Caco-2 (cell line): ENCODE measurements at regions not wholly inside any gene's neighbourhood (a gene's known extent, or its start where the extent isn't known, plus 50 kb on each side); places are given as distances from the start of the nearest gene placed in this dataset.

ENCODE experiments used
- BruUV-seq: library from RNA; stranded (reverse); fragments of 400-500 nt; replicated peaks from 2 replicates; lab custom pipeline; 2021; lab: Mats Ljungman, UMichigan
- CTCF ChIA-PET: fragments of 300-600 bp; sonication (Branson Sonifier 250); formaldehyde crosslinking; loops from one replicate; lab custom pipeline; 2022; ENCODE audit warnings: antibody characterized with exemption; lab: Charles Lee
- POLR2A ChIA-PET: fragments of 300-600 bp; sonication (Branson Sonifier 250); formaldehyde crosslinking; loops from one replicate; lab custom pipeline; 2022; ENCODE audit warnings: antibody characterized with exemption; lab: Charles Lee
- DNase-seq, 2 experiments: peaks; one replicate each; pipeline versions ENCODE4 v3.0.0 to v3.0.0-alpha.2; 2020 to 2022
- H3K27me3 ChIP-seq: replicated peaks from 2 replicates; pipeline ENCODE4 v1.6.0; 2011; ENCODE audit warnings: low read length; ENCODE audit not compliant: control insufficient read depth, insufficient read depth
- H3K36me3 ChIP-seq: 2 replicates; pipeline ENCODE4 v1.5.1; 2011; ENCODE audit warnings: low read length; ENCODE audit not compliant: control insufficient read depth, insufficient read depth
- H3K4me1 ChIP-seq: fragments of 250-450 bp; sonication (Bioruptor Pico); 2 replicates; pipeline ENCODE4 v1.5.1; 2020; ENCODE audit warnings: mild to moderate bottlenecking
- H3K4me3 ChIP-seq: 2 replicates; pipeline ENCODE4 v1.5.1; 2011; ENCODE audit warnings: low read depth, mild to moderate bottlenecking, control low read depth, low read length
- H3K9me3 ChIP-seq: fragments of 250-450 bp; sonication (Bioruptor Pico); 2 replicates; pipeline ENCODE4 v1.5.1; 2020; ENCODE audit warnings: mild to moderate bottlenecking, moderate library complexity
- H3K27ac Mint-ChIP-seq: one replicate; pipeline ENCODE4 v1.8.0; 2022; ENCODE audit warnings: mixed read lengths; ENCODE audit not compliant: unreplicated experiment
- H3K27me3 Mint-ChIP-seq: one replicate; pipeline ENCODE4 v1.8.0; 2022; ENCODE audit warnings: mixed read lengths; ENCODE audit not compliant: insufficient read depth, unreplicated experiment
- H3K36me3 Mint-ChIP-seq: one replicate; pipeline ENCODE4 v1.8.0; 2022; ENCODE audit warnings: mild to moderate bottlenecking, mixed read lengths; ENCODE audit not compliant: insufficient read depth, unreplicated experiment
- H3K4me1 Mint-ChIP-seq: one replicate; pipeline ENCODE4 v1.8.0; 2022; ENCODE audit warnings: low read depth, mixed read lengths; ENCODE audit not compliant: unreplicated experiment
- H3K4me3 Mint-ChIP-seq: one replicate; pipeline ENCODE4 v1.8.0; 2022; ENCODE audit warnings: mild to moderate bottlenecking, moderate library complexity, mixed read lengths; ENCODE audit not compliant: unreplicated experiment
- H3K9me3 Mint-ChIP-seq: one replicate; pipeline ENCODE4 v1.8.0; 2022; ENCODE audit warnings: mixed read lengths; ENCODE audit not compliant: unreplicated experiment
- intact Hi-C: fragments of 100-400 bp; cut with micrococcal nuclease; formaldehyde crosslinking; loops from one replicate; pipeline ENCODE4 v1.10.0; 2022; ENCODE audit not compliant: unreplicated experiment
- TF ChIP-seq, protein P1 (sequence below), 2 experiments: fragments of 200-600 bp in 1 of 2; IDR thresholded peaks; 1 replicate in 1 of 2; 2 replicates in 1 of 2; pipeline versions ENCODE4 v1.5.1 to v1.8.0; 2011 to 2022; ENCODE audit warnings: antibody characterized with exemption in 1 of 2, control low read depth in 1 of 2, inconsistent platforms in 1 of 2, low read depth in 1 of 2, low read length in 1 of 2, mild to moderate bottlenecking in 1 of 2, moderate library complexity in 1 of 2; ENCODE audit not compliant: insufficient read depth in 1 of 2, severe bottlenecking in 1 of 2, unreplicated experiment in 1 of 2

DNA sequence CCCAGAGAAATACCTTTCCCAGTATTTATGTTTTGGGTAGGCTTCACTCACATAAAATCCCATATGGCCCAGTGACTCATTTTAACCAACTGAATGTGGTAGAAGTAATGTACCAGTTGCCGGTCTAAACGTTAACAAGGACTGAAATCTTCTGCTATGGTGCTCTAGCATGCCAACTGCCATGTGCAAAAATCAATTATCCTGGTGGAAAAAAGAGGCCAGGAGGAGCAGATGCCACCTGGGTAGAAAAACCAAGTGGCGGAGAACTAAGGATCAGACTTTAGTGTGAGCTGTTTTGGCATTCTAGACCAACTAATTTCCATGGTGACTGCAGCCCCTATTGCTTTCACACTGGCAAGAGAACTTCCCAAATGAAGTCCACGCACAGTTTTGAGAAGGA lies 1660.7 kb upstream of the ADGRL3 start:
- H3K9me3 ChIP-seq = no peaks in the 10 kb centered on the region
- Mint-ChIP-seq H3K4me1 (no peaks in the 10 kb centered on the region), H3K36me3 (no peaks in the 10 kb centered on the region), H3K4me3 (no peak overlapping the region), H3K27me3 (no peaks in the 10 kb centered on the region), H3K27ac (no peak overlapping the region), H3K9me3 (no peaks in the 10 kb centered on the region)
- ChIA-PET CTCF (no interaction called here), POLR2A (no interaction called here)
- H3K4me3 ChIP-seq = no peak overlapping the region
- TF ChIP-seq, protein P1, sequence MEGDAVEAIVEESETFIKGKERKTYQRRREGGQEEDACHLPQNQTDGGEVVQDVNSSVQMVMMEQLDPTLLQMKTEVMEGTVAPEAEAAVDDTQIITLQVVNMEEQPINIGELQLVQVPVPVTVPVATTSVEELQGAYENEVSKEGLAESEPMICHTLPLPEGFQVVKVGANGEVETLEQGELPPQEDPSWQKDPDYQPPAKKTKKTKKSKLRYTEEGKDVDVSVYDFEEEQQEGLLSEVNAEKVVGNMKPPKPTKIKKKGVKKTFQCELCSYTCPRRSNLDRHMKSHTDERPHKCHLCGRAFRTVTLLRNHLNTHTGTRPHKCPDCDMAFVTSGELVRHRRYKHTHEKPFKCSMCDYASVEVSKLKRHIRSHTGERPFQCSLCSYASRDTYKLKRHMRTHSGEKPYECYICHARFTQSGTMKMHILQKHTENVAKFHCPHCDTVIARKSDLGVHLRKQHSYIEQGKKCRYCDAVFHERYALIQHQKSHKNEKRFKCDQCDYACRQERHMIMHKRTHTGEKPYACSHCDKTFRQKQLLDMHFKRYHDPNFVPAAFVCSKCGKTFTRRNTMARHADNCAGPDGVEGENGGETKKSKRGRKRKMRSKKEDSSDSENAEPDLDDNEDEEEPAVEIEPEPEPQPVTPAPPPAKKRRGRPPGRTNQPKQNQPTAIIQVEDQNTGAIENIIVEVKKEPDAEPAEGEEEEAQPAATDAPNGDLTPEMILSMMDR (IDR thresholded peaks at IDR 0.05; ENCODE audit: insufficient read depth in 1 of 2, low read depth in 1 of 2, low read length in 1 of 2, severe bottlenecking in 1 of 2, unreplicated experiment in 1 of 2) = no peak
- H3K36me3 ChIP-seq = no peaks in the 10 kb centered on the region
- no peaks in the 10 kb centered on the region for H3K27me3 ChIP-seq
- no peak for DNase-seq
- peaks cover 4% of the 10 kb centered on the region; the same call in 1 of the 2 replicates for H3K4me1 ChIP-seq
- BruUV-seq = no TSS peak
- intact Hi-C loops = no loop called here

DNA sequence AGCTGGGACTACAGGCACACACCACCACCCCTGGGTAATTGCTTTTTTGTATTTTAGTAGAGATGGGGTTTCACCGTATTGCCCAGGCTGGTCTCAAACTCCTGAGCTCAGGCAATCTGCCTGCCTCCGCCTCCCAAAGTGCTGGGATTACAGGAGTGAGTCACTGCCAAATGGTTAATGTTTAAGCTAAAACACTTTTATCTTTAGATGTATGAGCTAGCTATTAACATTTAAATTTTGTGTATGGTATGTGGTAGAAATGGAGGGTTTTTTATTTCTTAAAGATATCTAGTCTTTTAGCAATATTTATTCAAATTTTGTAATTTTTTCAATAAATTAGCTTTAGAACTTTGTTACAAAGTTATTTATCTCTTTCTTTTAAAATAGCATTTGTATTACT lies 1659.8 kb upstream of the ADGRL3 start:
- BruUV-seq = no TSS peak
- intact Hi-C loops = no loop called here
- H3K9me3 Mint-ChIP-seq = no peaks in the 10 kb centered on the region
- CTCF ChIA-PET = no interaction called here
- H3K4me3 Mint-ChIP-seq = no peak overlapping the region
- Histone ChIP-seq H3K4me3 (no peak overlapping the region), H3K27me3 (no peaks in the 10 kb centered on the region), H3K4me1 (peaks cover 4% of the 10 kb centered on the region; the same call in 1 of the 2 replicates), H3K9me3 (no peaks in the 10 kb centered on the region), H3K36me3 (no peaks in the 10 kb centered on the region)
- H3K27ac Mint-ChIP-seq = no peak overlapping the region
- TF ChIP-seq, protein P1 (IDR thresholded peaks at IDR 0.05; ENCODE audit: insufficient read depth in 1 of 2, low read depth in 1 of 2, low read length in 1 of 2, severe bottlenecking in 1 of 2, unreplicated experiment in 1 of 2) = no peak
- H3K27me3 Mint-ChIP-seq = no peaks in the 10 kb centered on the region
- POLR2A ChIA-PET = no interaction called here
- no peak for DNase-seq
- H3K4me1 Mint-ChIP-seq = no peaks in the 10 kb centered on the region
- H3K36me3 Mint-ChIP-seq = no peaks in the 10 kb centered on the region

DNA sequence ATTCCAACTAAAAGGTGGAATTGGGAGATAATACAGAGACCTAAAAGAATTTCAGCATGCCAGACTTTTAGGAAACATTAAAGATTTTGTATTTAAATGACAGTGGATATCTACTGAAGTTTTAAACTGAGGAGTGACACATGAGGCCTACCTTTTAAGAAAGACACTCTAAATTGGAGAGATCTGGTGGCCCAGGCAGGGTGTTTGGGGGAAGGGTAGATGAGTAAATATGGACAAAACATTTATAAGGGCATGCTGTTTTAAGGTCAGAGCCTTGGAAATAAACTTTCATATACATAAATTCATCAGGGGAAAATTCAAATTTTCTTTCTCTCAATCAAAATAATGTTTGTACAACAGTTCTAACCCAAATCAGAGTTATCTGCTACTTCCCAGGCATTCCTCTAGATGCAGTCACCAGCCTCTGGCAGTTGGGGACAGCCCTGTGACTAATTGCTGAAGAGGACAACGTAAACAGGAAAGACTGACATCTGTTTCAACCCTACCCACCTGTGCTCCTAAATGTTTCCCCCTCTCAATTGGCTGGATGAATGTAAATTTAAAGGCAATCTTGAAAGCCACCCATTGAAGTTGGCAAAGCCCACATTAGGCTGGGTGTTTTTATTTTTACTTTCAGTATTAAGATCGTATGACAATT lies 1646.9 kb upstream of the ADGRL3 start:
- no peak for DNase-seq
- Mint-ChIP-seq H3K27ac (no peak overlapping the region), H3K9me3 (no peaks in the 10 kb centered on the region)

More for the DNA sequence above, 1646.9 kb upstream of the ADGRL3 start:
- no peaks in the 10 kb centered on the region for H3K27me3 ChIP-seq
- H3K36me3 ChIP-seq = no peaks in the 10 kb centered on the region
- no peaks in the 10 kb centered on the region for H3K9me3 ChIP-seq
- ChIA-PET POLR2A (no interaction called here), CTCF (no interaction called here)
- H3K27me3 Mint-ChIP-seq = no peaks in the 10 kb centered on the region
- no peaks in the 10 kb centered on the region for H3K4me1 Mint-ChIP-seq
- no peaks in the 10 kb centered on the region for H3K36me3 Mint-ChIP-seq
- H3K4me1 ChIP-seq = no peaks in the 10 kb centered on the region
- intact Hi-C loops = no loop called here
- TF ChIP-seq, protein P1 (IDR thresholded peaks at IDR 0.05; ENCODE audit: insufficient read depth in 1 of 2, low read depth in 1 of 2, low read length in 1 of 2, severe bottlenecking in 1 of 2, unreplicated experiment in 1 of 2) = no peak
- H3K4me3 Mint-ChIP-seq = no peak overlapping the region
- H3K4me3 ChIP-seq = no peak overlapping the region
- no TSS peak for BruUV-seq
